ENCODE measurements at regions not wholly inside any gene's neighbourhood (a gene's known extent, or its start where the extent isn't known, plus 50 kb on each side); places are given as distances from the start of the nearest gene placed in this dataset.

DNA sequence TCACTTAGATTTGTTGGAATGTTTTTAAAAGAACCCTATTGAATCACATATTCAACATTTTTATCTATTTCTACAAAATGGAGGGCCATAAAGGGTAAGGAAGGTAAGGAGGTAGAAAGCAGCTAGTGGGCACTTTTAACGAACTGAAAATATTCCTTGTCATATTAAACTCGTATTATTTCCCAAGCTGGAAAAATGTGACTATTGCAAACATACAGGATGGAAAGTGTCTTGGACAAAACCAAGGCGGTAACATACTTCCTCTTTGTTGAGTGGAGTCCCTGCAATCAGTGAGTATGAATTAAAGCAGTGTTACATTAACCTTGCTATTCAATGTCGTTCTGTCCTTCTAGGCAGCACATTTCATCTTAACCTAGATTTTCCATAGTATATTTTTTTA lies 165.6 kb downstream of the RCN1 start:
- TF ChIP-seq CTCF (IDR thresholded peaks at IDR 0.05): no peak
- TF ChIP-seq POLR2A (IDR thresholded peaks at IDR 0.05): no peak
- TF ChIP-seq POLR2AphosphoS5 (IDR thresholded peaks at IDR 0.05; ENCODE audit: insufficient read depth in 1 of 2, low read depth in 1 of 2): no peak
